Suppressor macrophage treated with lipopolysaccharide for 4 hours (primary cell): ENCODE measurements at regions not wholly inside any gene's neighbourhood (a gene's known extent, or its start where the extent isn't known, plus 50 kb on each side); places are given as distances from the start of the nearest gene placed in this dataset.

Source experiments
- DNase-seq: peaks from one replicate; pipeline ENCODE4 v3.0.0-alpha.2; 2020

- DNase-seq: no peak
Observed at GRCh38 chr9:18077941-18078678, 395.8 kb upstream of the ADAMTSL1 start.

DNA sequence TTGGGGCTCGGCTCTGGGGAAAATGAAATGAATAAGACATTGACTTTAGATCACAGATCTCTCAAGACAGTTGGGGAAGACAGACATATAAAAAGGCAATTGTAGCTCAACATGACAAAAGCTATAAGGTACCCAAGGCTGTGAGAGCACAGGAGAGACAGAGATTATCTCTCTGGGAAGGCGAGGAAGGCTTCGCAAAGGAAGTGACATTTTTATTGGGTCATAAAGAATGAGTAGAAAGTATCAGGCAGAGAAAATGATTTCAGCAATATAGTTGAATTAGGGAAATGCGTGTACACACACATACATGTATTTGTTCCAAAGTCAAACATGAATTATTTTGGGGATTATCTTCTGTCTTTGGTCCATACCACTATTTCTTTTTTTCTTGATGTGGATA lies 381.8 kb upstream of the ADAMTSL1 start:
- DNase-seq: no peak

DNA sequence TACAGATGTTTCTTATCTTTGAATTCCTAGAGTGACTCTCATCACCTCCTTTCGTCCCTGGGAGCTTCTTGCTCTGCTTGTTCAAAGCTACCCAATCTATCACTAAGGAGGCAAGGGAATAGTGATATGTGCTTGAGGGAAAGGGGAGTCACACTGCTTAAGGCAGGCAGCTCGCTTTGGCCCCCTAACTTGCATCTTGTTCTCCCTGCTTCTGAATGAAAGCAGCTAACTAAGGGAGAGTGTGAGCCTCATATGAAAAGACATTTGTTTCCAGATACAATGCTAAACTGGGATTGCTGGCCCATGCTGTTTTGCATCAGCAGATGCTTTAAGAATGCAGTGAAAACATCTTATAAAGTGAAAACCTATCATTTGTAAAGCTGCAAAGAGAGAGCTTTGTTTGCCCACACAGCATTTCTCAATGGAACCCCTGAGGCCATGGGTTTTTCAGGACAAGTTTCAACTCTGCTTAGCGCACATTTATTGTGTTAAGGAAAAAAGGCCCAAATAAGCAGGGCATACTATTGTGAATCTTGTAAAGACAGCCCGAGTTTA lies 367.9 kb upstream of the ADAMTSL1 start:
- DNase-seq: no peak

GRCh38 chr9:18109675-18110074 lies 364.3 kb upstream of the ADAMTSL1 start:
- no peak for DNase-seq

GRCh38 chr9:18111146-18111545 lies 362.8 kb upstream of the ADAMTSL1 start:
- no peak for DNase-seq

DNA sequence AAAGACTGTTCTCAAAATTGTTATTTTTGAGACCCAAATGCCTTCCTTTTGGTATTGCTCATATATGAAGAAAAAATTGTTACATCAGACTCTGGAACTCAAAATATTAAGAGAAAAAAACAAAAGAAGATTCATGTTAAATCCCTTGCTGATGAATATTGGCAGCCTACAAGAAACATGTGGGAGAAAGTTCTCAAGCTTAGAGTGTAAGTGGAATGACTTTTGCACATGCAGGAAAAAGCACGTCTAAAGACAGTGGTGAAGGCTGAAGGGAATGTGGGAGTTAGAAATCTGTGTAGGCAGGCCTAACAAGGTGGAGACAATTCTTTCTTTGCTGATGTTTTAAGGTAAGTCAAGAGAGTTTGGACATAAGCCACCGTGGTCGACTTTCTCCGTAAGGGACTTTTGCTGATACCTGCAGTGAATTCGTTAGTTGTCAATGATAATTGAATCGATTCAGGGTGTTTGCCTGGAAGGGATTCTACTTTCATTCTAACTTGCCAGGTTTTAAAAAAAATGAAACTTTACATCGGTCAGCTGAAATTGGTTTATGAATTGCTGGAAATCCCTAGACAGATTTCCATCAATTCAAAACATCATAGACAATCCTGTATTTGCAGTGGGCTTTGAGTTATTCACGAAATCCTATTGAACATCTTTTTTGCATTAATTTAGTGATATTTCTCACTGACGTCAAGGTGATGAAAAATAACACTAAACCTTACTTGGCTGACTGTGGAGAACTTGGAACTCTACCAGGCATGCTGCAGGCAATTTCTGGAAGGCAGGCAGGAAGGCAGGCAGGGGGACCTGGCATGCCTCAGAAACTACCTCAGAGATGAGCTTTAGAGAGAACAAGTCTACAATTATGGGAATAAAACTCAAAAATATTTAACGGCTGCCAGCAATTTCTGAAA lies 359.1 kb upstream of the ADAMTSL1 start:
- DNase-seq: no peak

DNA sequence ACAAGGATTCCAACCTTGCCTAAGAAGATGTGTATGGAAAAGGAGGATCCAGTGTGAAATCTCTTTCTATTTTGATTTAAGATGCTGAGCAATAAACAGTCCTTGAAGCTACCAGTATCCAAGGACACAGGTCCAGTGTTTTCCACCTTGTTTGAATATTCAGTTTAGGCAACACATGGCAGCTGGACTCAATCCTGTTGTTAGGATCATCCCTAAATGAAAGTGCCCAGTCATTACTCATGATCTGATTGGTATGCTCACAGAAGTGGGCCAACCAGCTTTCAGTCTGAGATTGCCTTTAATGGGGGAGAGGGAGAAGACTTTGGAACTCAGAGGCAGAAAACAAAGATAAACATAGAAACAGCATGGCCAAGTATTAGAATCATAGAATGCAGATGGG lies 355.7 kb upstream of the ADAMTSL1 start:
- no peak for DNase-seq

DNA sequence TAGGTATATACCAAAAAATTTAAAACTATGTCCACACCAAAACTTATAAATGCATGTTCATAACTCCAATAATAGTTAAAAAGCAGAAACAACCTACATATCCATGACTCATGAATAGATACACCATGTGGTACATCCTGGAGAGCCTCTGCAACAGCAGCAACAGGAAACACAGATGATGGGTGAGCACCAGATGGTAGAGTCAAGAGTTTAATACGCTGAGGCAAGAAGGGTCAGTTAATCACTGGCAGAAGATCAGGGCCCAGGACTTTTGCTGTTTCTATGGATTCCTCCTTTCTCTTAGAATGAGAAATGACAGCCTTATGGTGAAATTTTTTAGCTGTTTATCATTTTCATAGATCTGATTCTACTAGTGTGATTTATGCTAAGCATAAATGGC lies 351.8 kb upstream of the ADAMTSL1 start:
- no peak for DNase-seq

DNA sequence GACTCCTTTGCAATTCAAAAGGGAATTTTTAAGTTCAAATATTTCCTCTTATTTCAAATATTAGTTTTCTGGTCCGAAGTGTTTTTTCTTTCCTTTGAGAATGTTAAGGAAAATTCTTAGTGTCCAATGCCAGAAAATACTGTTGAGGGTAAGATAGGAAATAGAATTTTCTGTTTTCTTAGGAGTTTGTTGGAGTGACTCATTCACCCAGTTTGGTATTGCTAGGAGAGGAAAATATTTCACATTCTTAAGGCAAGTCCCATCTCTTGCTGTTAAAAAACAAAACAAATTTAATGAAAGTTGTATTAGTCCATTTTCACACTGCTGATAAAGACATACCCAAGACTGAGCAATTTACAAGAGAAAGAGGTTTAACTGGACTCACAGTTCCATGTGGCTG lies 349.2 kb upstream of the ADAMTSL1 start:
- DNase-seq: no peak

- DNase-seq: no peak
Observed at GRCh38 chr9:18126831-18127498, 347.0 kb upstream of the ADAMTSL1 start.

DNA sequence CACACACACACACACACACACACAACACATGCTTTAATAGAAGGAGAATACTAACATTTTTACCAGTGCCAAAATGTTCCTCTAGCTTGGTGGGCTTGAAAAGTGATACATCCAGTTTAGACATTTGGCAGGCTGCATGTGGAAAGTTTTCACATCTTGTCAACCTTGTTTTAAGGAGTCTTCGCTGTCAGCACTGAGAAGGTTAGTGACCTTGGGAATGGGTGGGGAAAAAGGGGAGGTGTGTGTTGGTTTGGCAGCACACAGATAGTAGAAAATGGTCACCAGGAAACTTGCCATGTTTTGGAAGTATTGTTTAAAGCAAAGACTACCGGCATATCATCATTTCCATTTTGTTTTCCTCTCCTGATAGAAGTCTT lies 346.5 kb upstream of the ADAMTSL1 start:
- DNase-seq: no peak

DNA sequence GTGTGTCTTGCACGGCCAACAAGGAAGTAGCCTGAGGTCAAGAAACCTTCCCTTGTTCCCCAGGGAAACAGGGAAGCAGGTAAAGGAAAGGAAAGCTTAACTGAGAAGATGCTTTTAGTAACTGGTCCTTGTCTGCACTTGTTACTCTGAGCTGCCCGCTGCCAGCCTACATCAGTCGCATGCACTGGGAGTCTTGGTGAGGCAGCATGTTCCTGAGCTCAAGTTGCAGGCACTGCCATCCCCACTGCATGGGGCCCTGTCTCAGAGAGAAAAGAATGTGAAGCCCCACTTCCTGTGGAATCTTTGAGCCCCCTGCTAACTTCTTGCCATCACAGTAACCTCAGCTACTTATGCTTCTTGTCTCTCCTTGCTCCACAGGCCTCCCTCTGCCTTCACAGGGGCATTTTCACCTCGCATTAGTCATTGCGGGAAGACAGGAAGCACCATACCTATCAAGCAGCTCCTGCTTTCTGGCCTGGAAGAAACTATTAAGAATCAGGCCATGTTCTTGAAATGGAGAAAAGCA lies 344.1 kb upstream of the ADAMTSL1 start:
- no peak for DNase-seq

DNA sequence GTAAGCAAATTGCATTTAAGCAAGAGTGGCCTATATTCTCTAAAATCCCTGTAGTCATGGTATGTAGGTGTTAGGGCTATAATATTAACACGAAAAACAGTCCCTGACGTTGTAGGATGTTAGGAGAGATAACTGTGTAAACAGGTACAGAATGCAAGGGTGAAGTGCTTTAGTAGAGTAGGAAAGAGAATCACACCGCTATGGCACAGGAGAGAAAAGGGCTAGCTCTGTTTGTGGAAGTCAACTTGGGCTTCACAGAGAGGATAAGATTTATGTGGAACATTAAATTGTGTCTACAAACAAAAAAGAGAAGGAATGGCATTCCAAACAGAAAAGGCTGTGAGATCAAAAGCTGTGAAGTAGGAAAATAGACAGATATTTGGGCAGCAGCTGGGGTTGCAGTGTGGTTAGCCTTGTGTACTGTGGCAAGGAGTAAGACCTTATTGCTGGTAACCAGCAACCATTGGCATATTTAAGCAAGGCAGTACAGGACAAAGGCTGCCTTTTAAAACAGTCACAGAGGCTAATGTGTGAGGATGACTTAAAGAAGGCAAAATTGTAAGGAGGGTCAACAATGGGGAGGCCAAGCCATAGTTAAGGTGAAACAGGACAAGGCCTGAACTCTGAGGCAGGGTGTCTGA lies 337.5 kb upstream of the ADAMTSL1 start:
- no peak for DNase-seq

DNA sequence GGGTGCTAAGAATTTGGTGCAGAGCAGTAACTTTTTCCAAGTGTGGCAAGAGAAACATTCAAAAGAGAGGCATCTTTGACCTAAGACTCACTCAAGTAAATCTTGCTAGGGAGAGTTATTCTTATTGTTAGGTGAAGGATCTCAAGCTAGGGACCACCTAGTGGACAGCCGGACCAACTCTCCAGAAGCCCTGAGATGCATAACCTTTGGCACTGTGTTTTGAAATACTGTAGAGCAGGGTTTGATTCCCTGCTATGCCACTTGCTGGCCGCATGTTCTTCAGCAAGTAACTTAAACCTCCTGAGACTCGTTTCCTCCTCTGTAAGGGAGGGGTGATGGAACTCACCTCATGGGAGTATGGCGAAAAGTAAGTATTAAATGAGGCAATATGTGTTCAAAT lies 336.1 kb upstream of the ADAMTSL1 start:
- no peak for DNase-seq

GRCh38 chr9:18138656-18139055 lies 335.3 kb upstream of the ADAMTSL1 start:
- DNase-seq: no peak

GRCh38 chr9:18141681-18142080 lies 332.3 kb upstream of the ADAMTSL1 start:
- DNase-seq: no peak

GRCh38 chr9:18143073-18143745 lies 330.7 kb upstream of the ADAMTSL1 start:
- DNase-seq: no peak

- DNase-seq: no peak
Observed at GRCh38 chr9:18146329-18146728, 327.6 kb upstream of the ADAMTSL1 start.

DNA sequence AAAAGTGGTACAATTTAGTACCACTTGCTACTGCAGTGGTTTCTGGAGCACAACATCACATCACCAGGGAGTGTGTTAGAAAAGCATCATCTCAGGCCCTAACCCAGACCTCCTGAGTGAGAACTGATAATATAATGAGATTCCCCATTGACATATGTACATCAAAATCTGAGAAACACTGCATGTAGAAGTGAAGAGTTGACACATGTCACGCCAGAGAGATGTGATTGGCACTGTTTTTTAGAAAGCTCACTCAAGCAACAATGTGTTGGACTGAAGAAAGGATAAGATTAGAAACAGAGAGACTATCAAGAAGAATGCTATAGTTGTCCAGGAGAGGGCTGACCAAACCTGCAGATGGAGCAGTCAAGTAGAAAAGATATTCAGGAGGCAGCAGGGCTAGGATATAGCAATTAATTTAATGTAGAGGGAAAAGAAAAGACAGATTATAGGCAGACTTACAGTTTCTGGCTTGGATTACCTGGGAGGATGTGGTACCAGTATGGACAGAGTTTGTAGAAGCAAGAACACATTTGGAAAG lies 324.4 kb upstream of the ADAMTSL1 start:
- DNase-seq: no peak

- no peak for DNase-seq
Observed at GRCh38 chr9:18154661-18155060, 319.3 kb upstream of the ADAMTSL1 start.

DNA sequence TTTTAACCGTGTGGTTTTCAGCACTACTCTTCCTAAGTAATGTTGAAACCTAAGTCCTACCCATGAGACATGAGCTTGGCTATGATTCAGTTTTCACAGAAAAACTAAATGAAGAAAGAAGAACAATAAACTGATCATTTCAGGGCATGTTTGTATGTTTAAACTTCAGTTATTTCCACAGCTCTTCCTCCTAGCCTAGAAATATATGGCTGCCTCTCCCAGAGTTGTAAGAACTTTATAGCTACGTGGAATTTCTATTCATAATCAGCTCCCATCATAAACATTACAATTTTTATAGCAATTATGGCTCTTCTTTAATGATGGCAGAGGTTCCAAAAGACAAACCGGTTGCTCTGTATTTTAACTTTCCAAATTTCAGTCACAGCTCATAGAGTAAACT lies 314.7 kb upstream of the ADAMTSL1 start:
- DNase-seq: no peak

- no peak for DNase-seq
Observed at GRCh38 chr9:18163146-18163545, 310.8 kb upstream of the ADAMTSL1 start.
